ENCODE measurements at regions not wholly inside any gene's neighbourhood (a gene's known extent, or its start where the extent isn't known, plus 50 kb on each side); places are given as distances from the start of the nearest gene placed in this dataset.

GRCh38 chr3:109559389-109559788 lies 222.0 kb upstream of the DPPA4 start:
- ChIA-PET POLR2A (ENCODE audit: unreplicated experiment) (no interaction called here), CTCF (interaction anchor here (0.7 kb wide), 1 partner anchor 126 kb away, joined by 4 read pairs; no protein-coding TSS in a partner anchor)
- no peaks in the 10 kb centered on the region for H3K79me2 ChIP-seq (ENCODE audit: low read length)
- intact Hi-C loops (cut with micrococcal nuclease), result no loop called here
- no peak overlapping the region for H3K9ac ChIP-seq (ENCODE audit: low read length)
- no peaks in the 10 kb centered on the region for H3K27me3 ChIP-seq (ENCODE audit: low read length)
- no TSS peak for BruUV-seq (replicated peaks)
- H4K20me1 ChIP-seq (ENCODE audit: low read length), result no peaks in the 10 kb centered on the region
- H3K4me3 ChIP-seq (ENCODE audit: low read length), result no peak overlapping the region
- peak; percentile 46 for DNase-seq
- no peak overlapping the region for H2AFZ ChIP-seq (ENCODE audit: low read length)
- H3K4me1 ChIP-seq (ENCODE audit: insufficient read depth, low read length), result peaks cover 4% of the 10 kb centered on the region; the same call in 1 of the 2 replicates
- TF ChIP-seq EZH2 (IDR thresholded peaks at IDR 0.05; ENCODE audit: low read length, unreplicated experiment) (no peak), CTCF (conservative IDR thresholded peaks at IDR 0.05; ENCODE audit: low read depth, low read length) (no peak), EZH2phosphoT487 (IDR thresholded peaks at IDR 0.05; ENCODE audit: borderline replicate concordance, low read length) (no peak)
- H3F3A ChIP-seq (ENCODE audit: low read length, unreplicated experiment), result no peaks in the 10 kb centered on the region
- H3K4me2 ChIP-seq (ENCODE audit: low read length), result no peak overlapping the region
- 0 out of 2 replicates have a peak, but pooled peaks cover 4% of the 10 kb centered on the region for H3K9me3 ChIP-seq (ENCODE audit: low read length)
- no peak overlapping the region for H3K27ac ChIP-seq (ENCODE audit: low read length)
- H3K36me3 ChIP-seq (ENCODE audit: low read depth, low read length), result no peaks in the 10 kb centered on the region
- ATAC-seq, result peak; percentile 71
- no peaks in the 10 kb centered on the region for H3K9me2 ChIP-seq (replicated peaks; ENCODE audit: low read length)

- Histone ChIP-seq H3K9me2 (replicated peaks; ENCODE audit: low read length) (no peaks in the 10 kb centered on the region), H3K27ac (ENCODE audit: low read length) (no peak overlapping the region), H3K4me1 (ENCODE audit: insufficient read depth, low read length) (peaks cover 4% of the 10 kb centered on the region; the same call in 1 of the 2 replicates), H3F3A (ENCODE audit: low read length, unreplicated experiment) (no peaks in the 10 kb centered on the region), H3K79me2 (ENCODE audit: low read length) (no peaks in the 10 kb centered on the region), H3K4me3 (ENCODE audit: low read length) (no peak overlapping the region), H4K20me1 (ENCODE audit: low read length) (no peaks in the 10 kb centered on the region), H3K9me3 (ENCODE audit: low read length) (no peaks in the 10 kb centered on the region), H3K36me3 (ENCODE audit: low read depth, low read length) (no peaks in the 10 kb centered on the region), H3K9ac (ENCODE audit: low read length) (no peak overlapping the region), H3K27me3 (ENCODE audit: low read length) (no peaks in the 10 kb centered on the region), H3K4me2 (ENCODE audit: low read length) (no peak overlapping the region), H2AFZ (ENCODE audit: low read length) (no peak overlapping the region)
- ATAC-seq (no peak), DNase-seq (no peak)
- ChIA-PET CTCF (no interaction called here), POLR2A (ENCODE audit: unreplicated experiment) (no interaction called here)
- intact Hi-C loops (cut with micrococcal nuclease), result no loop called here
- no peak for TF ChIP-seq EZH2 (IDR thresholded peaks at IDR 0.05; ENCODE audit: low read length, unreplicated experiment)
- no peak for TF ChIP-seq CTCF (conservative IDR thresholded peaks at IDR 0.05; ENCODE audit: low read depth, low read length)
- no peak for TF ChIP-seq EZH2phosphoT487 (IDR thresholded peaks at IDR 0.05; ENCODE audit: borderline replicate concordance, low read length)
- BruUV-seq (replicated peaks), result no TSS peak
Measured at GRCh38 chr3:109563149-109563548, 225.8 kb upstream of the DPPA4 start.

- CTCF ChIA-PET, result no interaction called here
- no peaks in the 10 kb centered on the region for H3K27me3 ChIP-seq (ENCODE audit: low read length)
- no peak overlapping the region for H3K9ac ChIP-seq (ENCODE audit: low read length)
Measured at GRCh38 chr3:109569135-109569846, 231.9 kb upstream of the DPPA4 start.

More at GRCh38 chr3:109569135-109569846, 231.9 kb upstream of the DPPA4 start:
- Histone ChIP-seq H3K36me3 (ENCODE audit: low read depth, low read length) (no peaks in the 10 kb centered on the region), H4K20me1 (ENCODE audit: low read length) (no peaks in the 10 kb centered on the region), H3K27ac (ENCODE audit: low read length) (no peak overlapping the region), H2AFZ (ENCODE audit: low read length) (no peak overlapping the region), H3K4me1 (ENCODE audit: insufficient read depth, low read length) (no peaks in the 10 kb centered on the region), H3K9me2 (replicated peaks; ENCODE audit: low read length) (no peaks in the 10 kb centered on the region; the same call in 1 of the 2 replicates), H3K4me3 (ENCODE audit: low read length) (no peak overlapping the region), H3F3A (ENCODE audit: low read length, unreplicated experiment) (no peaks in the 10 kb centered on the region), H3K4me2 (ENCODE audit: low read length) (no peak overlapping the region), H3K9me3 (ENCODE audit: low read length) (no peaks in the 10 kb centered on the region), H3K79me2 (ENCODE audit: low read length) (no peaks in the 10 kb centered on the region)
- DNase-seq (no peak), ATAC-seq (no peak)
- BruUV-seq (replicated peaks), result no TSS peak
- intact Hi-C loops (cut with micrococcal nuclease), result no loop called here
- POLR2A ChIA-PET (ENCODE audit: unreplicated experiment), result no interaction called here
- TF ChIP-seq EZH2 (IDR thresholded peaks at IDR 0.05; ENCODE audit: low read length, unreplicated experiment), result no peak

Data from PC-3 (cell line).